Liver (tissue), 3 donors: ENCODE measurements at regions not wholly inside any gene's neighbourhood (a gene's known extent, or its start where the extent isn't known, plus 50 kb on each side); places are given as distances from the start of the nearest gene placed in this dataset.

ENCODE experiments used
- EGR1 ChIP-seq, 2 donors: IDR thresholded peaks; 2 replicates each; pipeline ENCODE4 v1.6.1; 2016 to 2018; ENCODE audit warnings: antibody characterized with exemption in 2 of 2, low read depth in 2 of 2
- FOXA1 ChIP-seq: IDR thresholded peaks from 2 replicates; pipeline ENCODE4 v1.6.1; 2016; ENCODE audit warnings: antibody characterized with exemption
- GABPA ChIP-seq, 2 donors: IDR thresholded peaks in 1 of 2; conservative IDR thresholded peaks in 1 of 2; 2 replicates each; pipeline ENCODE4 v1.6.1; 2016; ENCODE audit warnings: antibody characterized with exemption in 2 of 2, mild to moderate bottlenecking in 1 of 2, moderate library complexity in 1 of 2
- HNF4G ChIP-seq: IDR thresholded peaks from 2 replicates; pipeline ENCODE4 v1.6.1; 2016; ENCODE audit warnings: antibody characterized with exemption
- JUND ChIP-seq, 2 donors: IDR thresholded peaks; 2 replicates each; pipeline ENCODE4 v1.6.1; 2016; ENCODE audit warnings: antibody characterized with exemption in 2 of 2
- RAD21 ChIP-seq, 2 donors: IDR thresholded peaks; 2 replicates each; pipeline ENCODE4 v1.6.1; 2016; ENCODE audit warnings: antibody characterized with exemption in 2 of 2, mild to moderate bottlenecking in 2 of 2
- RXRA ChIP-seq, 2 donors: IDR thresholded peaks; 2 replicates each; pipeline ENCODE4 v1.6.1; 2017 to 2018; ENCODE audit warnings: antibody characterized with exemption in 2 of 2, mild to moderate bottlenecking in 1 of 2
- SP1 ChIP-seq: IDR thresholded peaks from 2 replicates; pipeline ENCODE4 v1.6.1; 2018; ENCODE audit warnings: antibody characterized with exemption, mild to moderate bottlenecking
- YY1 ChIP-seq: IDR thresholded peaks from 2 replicates; pipeline ENCODE4 v1.6.1; 2016; ENCODE audit warnings: antibody characterized with exemption, mild to moderate bottlenecking
- TF ChIP-seq, protein P1 (sequence below): fragments of 150-350 bp; IDR thresholded peaks from 2 replicates; pipeline ENCODE4 v1.5.1; 2017; ENCODE audit warnings: improper control_type of control experiment, low read depth, low read length; ENCODE audit not compliant: missing input control
- TF ChIP-seq, protein P2 (sequence below): IDR thresholded peaks from 2 replicates; pipeline ENCODE4 v1.6.1; 2016; ENCODE audit warnings: antibody characterized with exemption
- TF ChIP-seq, protein P3 (sequence below): IDR thresholded peaks from 2 replicates; pipeline ENCODE4 v1.6.1; 2016; ENCODE audit warnings: antibody characterized with exemption
- TF ChIP-seq, protein P4 (sequence below): IDR thresholded peaks from 2 replicates; pipeline ENCODE4 v1.6.1; 2016; ENCODE audit warnings: antibody characterized with exemption, mild to moderate bottlenecking
- donor health status: healthy.
- donor health status: healthy.

DNA sequence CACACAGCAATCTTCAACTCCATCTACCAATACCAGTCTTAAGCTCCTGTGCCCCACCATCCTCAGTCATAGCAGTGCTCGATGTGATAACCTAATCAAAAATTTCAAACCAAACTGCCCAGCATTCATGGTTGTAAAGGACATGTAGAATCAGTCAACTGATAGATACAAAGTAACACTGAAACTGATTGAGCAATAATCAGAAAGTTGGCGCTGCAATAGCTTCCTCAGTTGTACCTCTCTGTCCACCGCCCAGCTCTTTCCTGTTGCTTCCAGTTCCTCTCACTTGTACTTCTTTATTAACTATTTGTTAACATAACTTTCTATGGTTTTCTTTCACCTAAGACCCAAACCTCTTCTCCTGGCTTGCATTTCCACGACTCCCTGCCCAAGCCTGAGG lies 745.7 kb downstream of the PDCD6IP start:
- TF ChIP-seq, protein P1, sequence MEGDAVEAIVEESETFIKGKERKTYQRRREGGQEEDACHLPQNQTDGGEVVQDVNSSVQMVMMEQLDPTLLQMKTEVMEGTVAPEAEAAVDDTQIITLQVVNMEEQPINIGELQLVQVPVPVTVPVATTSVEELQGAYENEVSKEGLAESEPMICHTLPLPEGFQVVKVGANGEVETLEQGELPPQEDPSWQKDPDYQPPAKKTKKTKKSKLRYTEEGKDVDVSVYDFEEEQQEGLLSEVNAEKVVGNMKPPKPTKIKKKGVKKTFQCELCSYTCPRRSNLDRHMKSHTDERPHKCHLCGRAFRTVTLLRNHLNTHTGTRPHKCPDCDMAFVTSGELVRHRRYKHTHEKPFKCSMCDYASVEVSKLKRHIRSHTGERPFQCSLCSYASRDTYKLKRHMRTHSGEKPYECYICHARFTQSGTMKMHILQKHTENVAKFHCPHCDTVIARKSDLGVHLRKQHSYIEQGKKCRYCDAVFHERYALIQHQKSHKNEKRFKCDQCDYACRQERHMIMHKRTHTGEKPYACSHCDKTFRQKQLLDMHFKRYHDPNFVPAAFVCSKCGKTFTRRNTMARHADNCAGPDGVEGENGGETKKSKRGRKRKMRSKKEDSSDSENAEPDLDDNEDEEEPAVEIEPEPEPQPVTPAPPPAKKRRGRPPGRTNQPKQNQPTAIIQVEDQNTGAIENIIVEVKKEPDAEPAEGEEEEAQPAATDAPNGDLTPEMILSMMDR: no peak
- TF ChIP-seq HNF4G (no peak), SP1 (no peak), YY1 (no peak), JUND (IDR thresholded peaks at IDR 0.05) (no peak), EGR1 (IDR thresholded peaks at IDR 0.05; ENCODE audit: low read depth in 2 of 2) (no peak), RAD21 (IDR thresholded peaks at IDR 0.05) (no peak), RXRA (IDR thresholded peaks at IDR 0.05) (no peak), GABPA (IDR thresholded peaks at IDR 0.05 in 1 of 2, conservative IDR thresholded peaks at IDR 0.05 in 1 of 2) (no peak), FOXA1 (no peak)
- TF ChIP-seq, protein P2, sequence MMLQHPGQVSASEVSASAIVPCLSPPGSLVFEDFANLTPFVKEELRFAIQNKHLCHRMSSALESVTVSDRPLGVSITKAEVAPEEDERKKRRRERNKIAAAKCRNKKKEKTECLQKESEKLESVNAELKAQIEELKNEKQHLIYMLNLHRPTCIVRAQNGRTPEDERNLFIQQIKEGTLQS: no peak
- TF ChIP-seq, protein P3, sequence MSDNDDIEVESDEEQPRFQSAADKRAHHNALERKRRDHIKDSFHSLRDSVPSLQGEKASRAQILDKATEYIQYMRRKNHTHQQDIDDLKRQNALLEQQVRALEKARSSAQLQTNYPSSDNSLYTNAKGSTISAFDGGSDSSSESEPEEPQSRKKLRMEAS: no peak
- TF ChIP-seq, protein P4, sequence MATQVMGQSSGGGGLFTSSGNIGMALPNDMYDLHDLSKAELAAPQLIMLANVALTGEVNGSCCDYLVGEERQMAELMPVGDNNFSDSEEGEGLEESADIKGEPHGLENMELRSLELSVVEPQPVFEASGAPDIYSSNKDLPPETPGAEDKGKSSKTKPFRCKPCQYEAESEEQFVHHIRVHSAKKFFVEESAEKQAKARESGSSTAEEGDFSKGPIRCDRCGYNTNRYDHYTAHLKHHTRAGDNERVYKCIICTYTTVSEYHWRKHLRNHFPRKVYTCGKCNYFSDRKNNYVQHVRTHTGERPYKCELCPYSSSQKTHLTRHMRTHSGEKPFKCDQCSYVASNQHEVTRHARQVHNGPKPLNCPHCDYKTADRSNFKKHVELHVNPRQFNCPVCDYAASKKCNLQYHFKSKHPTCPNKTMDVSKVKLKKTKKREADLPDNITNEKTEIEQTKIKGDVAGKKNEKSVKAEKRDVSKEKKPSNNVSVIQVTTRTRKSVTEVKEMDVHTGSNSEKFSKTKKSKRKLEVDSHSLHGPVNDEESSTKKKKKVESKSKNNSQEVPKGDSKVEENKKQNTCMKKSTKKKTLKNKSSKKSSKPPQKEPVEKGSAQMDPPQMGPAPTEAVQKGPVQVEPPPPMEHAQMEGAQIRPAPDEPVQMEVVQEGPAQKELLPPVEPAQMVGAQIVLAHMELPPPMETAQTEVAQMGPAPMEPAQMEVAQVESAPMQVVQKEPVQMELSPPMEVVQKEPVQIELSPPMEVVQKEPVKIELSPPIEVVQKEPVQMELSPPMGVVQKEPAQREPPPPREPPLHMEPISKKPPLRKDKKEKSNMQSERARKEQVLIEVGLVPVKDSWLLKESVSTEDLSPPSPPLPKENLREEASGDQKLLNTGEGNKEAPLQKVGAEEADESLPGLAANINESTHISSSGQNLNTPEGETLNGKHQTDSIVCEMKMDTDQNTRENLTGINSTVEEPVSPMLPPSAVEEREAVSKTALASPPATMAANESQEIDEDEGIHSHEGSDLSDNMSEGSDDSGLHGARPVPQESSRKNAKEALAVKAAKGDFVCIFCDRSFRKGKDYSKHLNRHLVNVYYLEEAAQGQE: no peak
